GM18909 (cell line): ENCODE measurements at regions not wholly inside any gene's neighbourhood (a gene's known extent, or its start where the extent isn't known, plus 50 kb on each side); places are given as distances from the start of the nearest gene placed in this dataset.

Experiments
- ATAC-seq: cut with Tn5 transposase; IDR thresholded peaks from one replicate; pipeline ENCODE4 v1.9.1; 2021; ENCODE audit warnings: mild to moderate bottlenecking; ENCODE audit not compliant: unreplicated experiment, poor library complexity

GRCh38 chr16:86299882-86300610 is 210.3 kb upstream of the FOXF1 start:
- ATAC-seq: no peak

GRCh38 chr16:86300746-86301481 is 209.4 kb upstream of the FOXF1 start:
- ATAC-seq: no peak

- ATAC-seq: no peak
Observed at GRCh38 chr16:86302421-86303109, 207.8 kb upstream of the FOXF1 start.

GRCh38 chr16:86303787-86304678 is 206.3 kb upstream of the FOXF1 start:
- ATAC-seq: no peak

- no peak for ATAC-seq
Observed at GRCh38 chr16:86304868-86305267, 205.5 kb upstream of the FOXF1 start.

GRCh38 chr16:86305440-86305839 is 204.9 kb upstream of the FOXF1 start:
- ATAC-seq: no peak

- no peak for ATAC-seq
Observed at GRCh38 chr16:86306011-86306644, 204.2 kb upstream of the FOXF1 start.

GRCh38 chr16:86306811-86307513 is 203.4 kb upstream of the FOXF1 start:
- no peak for ATAC-seq

- no peak for ATAC-seq
Observed at GRCh38 chr16:86307514-86307903, 202.8 kb upstream of the FOXF1 start.

GRCh38 chr16:86308514-86308913 is 201.8 kb upstream of the FOXF1 start:
- no peak for ATAC-seq

- ATAC-seq: no peak
Observed at GRCh38 chr16:86313631-86314030, 196.7 kb upstream of the FOXF1 start.

- no peak for ATAC-seq
Observed at GRCh38 chr16:86314402-86315025, 195.8 kb upstream of the FOXF1 start.

GRCh38 chr16:86316967-86317812 is 193.1 kb upstream of the FOXF1 start:
- ATAC-seq: no peak

- ATAC-seq: no peak
Observed at GRCh38 chr16:86317813-86318650, 192.3 kb upstream of the FOXF1 start.

GRCh38 chr16:86319585-86320236 is 190.6 kb upstream of the FOXF1 start:
- ATAC-seq: no peak

- no peak for ATAC-seq
Observed at GRCh38 chr16:86320237-86320595, 190.1 kb upstream of the FOXF1 start.

GRCh38 chr16:86321491-86321890 is 188.8 kb upstream of the FOXF1 start:
- no peak for ATAC-seq
